H9 (cell line): ENCODE measurements at regions not wholly inside any gene's neighbourhood (a gene's known extent, or its start where the extent isn't known, plus 50 kb on each side); places are given as distances from the start of the nearest gene placed in this dataset.

ENCODE experiments used
- DNase-seq: peaks from one replicate; pipeline ENCODE4 v3.0.0-alpha.2; 2017
- H2AFZ ChIP-seq: one replicate; pipeline ENCODE4 v1.6.1; 2013; ENCODE audit warnings: mild to moderate bottlenecking, low read length, control low read depth, moderate library complexity
- H2AK5ac ChIP-seq: 2 replicates; pipeline ENCODE4 v1.6.1; 2013; ENCODE audit warnings: low read length, control low read depth, mixed read lengths; ENCODE audit not compliant: insufficient read length
- H2BK120ac ChIP-seq: one replicate; pipeline ENCODE4 v1.6.1; 2013; ENCODE audit warnings: low read depth, mild to moderate bottlenecking, low read length, control low read depth, inconsistent platforms; ENCODE audit not compliant: poor library complexity, severe bottlenecking
- H2BK12ac ChIP-seq: 2 replicates; pipeline ENCODE4 v1.6.1; 2013; ENCODE audit warnings: low read length, control low read depth, mixed read lengths, low read depth; ENCODE audit not compliant: insufficient read length
- H2BK15ac ChIP-seq: 2 replicates; pipeline ENCODE4 v1.6.1; 2013; ENCODE audit warnings: low read depth, low read length, control low read depth
- H2BK20ac ChIP-seq: one replicate; pipeline ENCODE4 v1.6.1; 2013; ENCODE audit warnings: low read depth, mild to moderate bottlenecking, low read length, control low read depth, inconsistent platforms; ENCODE audit not compliant: poor library complexity, severe bottlenecking
- H2BK5ac ChIP-seq: 2 replicates; pipeline ENCODE4 v1.6.1; 2013; ENCODE audit warnings: low read length, control low read depth, mixed read lengths; ENCODE audit not compliant: insufficient read length
- H3K14ac ChIP-seq: 2 replicates; pipeline ENCODE4 v1.6.1; 2013; ENCODE audit warnings: low read length, control low read depth; ENCODE audit not compliant: insufficient read depth
- H3K18ac ChIP-seq: 2 replicates; pipeline ENCODE4 v1.6.1; 2013; ENCODE audit warnings: low read depth, mild to moderate bottlenecking, mixed read lengths, low read length, control low read depth; ENCODE audit not compliant: insufficient read length
- H3K23ac ChIP-seq: 2 replicates; pipeline ENCODE4 v1.6.1; 2013; ENCODE audit warnings: low read length, control low read depth, mixed read lengths, low read depth; ENCODE audit not compliant: insufficient read length
- H3K23me2 ChIP-seq: 2 replicates; pipeline ENCODE4 v1.6.1; 2013; ENCODE audit warnings: low read depth, mild to moderate bottlenecking, mixed read lengths, low read length, control low read depth; ENCODE audit not compliant: insufficient read length, poor library complexity, severe bottlenecking
- H3K27ac ChIP-seq: 2 replicates; pipeline ENCODE4 v1.5.1; 2013; ENCODE audit warnings: low read length, control low read depth, mixed read lengths, low read depth; ENCODE audit not compliant: insufficient read length
- H3K27me3 ChIP-seq: 2 replicates; pipeline ENCODE4 v1.6.1; 2013; ENCODE audit warnings: low read length, control low read depth, inconsistent platforms; ENCODE audit not compliant: insufficient read depth
- H3K4ac ChIP-seq: 2 replicates; pipeline ENCODE4 v1.6.1; 2013; ENCODE audit warnings: low read depth, mild to moderate bottlenecking, control low read depth, inconsistent platforms, low read length, moderate library complexity
- H3K4me1 ChIP-seq: 2 replicates; pipeline ENCODE4 v1.6.1; 2013; ENCODE audit warnings: low read length, control low read depth, inconsistent platforms; ENCODE audit not compliant: insufficient read depth
- H3K4me2 ChIP-seq: 2 replicates; pipeline ENCODE4 v1.6.1; 2013; ENCODE audit warnings: low read length, control low read depth, mixed read lengths; ENCODE audit not compliant: insufficient read length, insufficient read depth
- H3K56ac ChIP-seq: 2 replicates; pipeline ENCODE4 v1.6.1; 2013; ENCODE audit warnings: low read depth, mild to moderate bottlenecking, mixed read lengths, low read length, control low read depth; ENCODE audit not compliant: insufficient read length
- H3K79me1 ChIP-seq: 2 replicates; pipeline ENCODE4 v1.6.1; 2013; ENCODE audit warnings: low read depth, mild to moderate bottlenecking, moderate library complexity, low read length, control low read depth, inconsistent platforms; ENCODE audit not compliant: insufficient read depth, poor library complexity, severe bottlenecking
- H3K79me2 ChIP-seq: 2 replicates; pipeline ENCODE4 v1.6.1; 2013; ENCODE audit warnings: low read length, control low read depth, inconsistent platforms; ENCODE audit not compliant: insufficient read depth
- H3K9ac ChIP-seq: 2 replicates; pipeline ENCODE4 v1.6.1; 2013; ENCODE audit warnings: low read length, control low read depth, mixed read lengths; ENCODE audit not compliant: insufficient read length; ENCODE audit errors: extremely low read depth
- H3K9me3 ChIP-seq: one replicate; pipeline ENCODE4 v1.6.1; 2013; ENCODE audit warnings: low read depth, low read length, inconsistent platforms; ENCODE audit not compliant: control insufficient read depth
- H3T11ph ChIP-seq: one replicate; pipeline ENCODE4 v1.6.1; 2013; ENCODE audit warnings: mild to moderate bottlenecking, low read length, control low read depth, inconsistent platforms
- H4K20me1 ChIP-seq: one replicate; pipeline ENCODE4 v1.6.1; 2013; ENCODE audit not compliant: control insufficient read depth, insufficient read length, insufficient read depth
- H4K5ac ChIP-seq: 2 replicates; pipeline ENCODE4 v1.6.1; 2013; ENCODE audit warnings: low read depth, mild to moderate bottlenecking, mixed read lengths, low read length, control low read depth; ENCODE audit not compliant: insufficient read length
- H4K8ac ChIP-seq: replicated peaks from 2 replicates; pipeline ENCODE4 v1.6.1; 2013; ENCODE audit warnings: low read length, control low read depth, mixed read lengths, low read depth; ENCODE audit not compliant: insufficient read length
- H4K91ac ChIP-seq: 2 replicates; pipeline ENCODE4 v1.6.1; 2013; ENCODE audit warnings: low read depth, mild to moderate bottlenecking, moderate library complexity, mixed read lengths, low read length, control low read depth; ENCODE audit not compliant: insufficient read length
- H3K27ac Mint-ChIP-seq, 3 experiments: 2 replicates in 2 of 3; 3 replicates in 1 of 3; pipeline ENCODE4 v1.8.0; 2020 to 2021; ENCODE audit warnings: mixed read lengths in 3 of 3, mild to moderate bottlenecking in 1 of 3, moderate library complexity in 1 of 3
- H3K27me3 Mint-ChIP-seq: 2 replicates; pipeline ENCODE4 v1.8.0; 2021; ENCODE audit warnings: low read depth, mild to moderate bottlenecking, moderate library complexity, mixed read lengths
- H3K36me3 Mint-ChIP-seq, 3 experiments: 2 replicates in 2 of 3; 3 replicates in 1 of 3; pipeline ENCODE4 v1.8.0; 2020 to 2021; ENCODE audit warnings: low read depth in 3 of 3, mixed read lengths in 3 of 3; ENCODE audit not compliant: insufficient read depth in 1 of 3
- H3K4me1 Mint-ChIP-seq, 2 experiments: 2 replicates each; pipeline ENCODE4 v1.8.0; 2020; ENCODE audit warnings: mixed read lengths in 2 of 2
- H3K4me3 Mint-ChIP-seq, 2 experiments: 2 replicates in 1 of 2; 3 replicates in 1 of 2; pipeline ENCODE4 v1.8.0; 2020 to 2021; ENCODE audit warnings: mild to moderate bottlenecking in 2 of 2, mixed read lengths in 2 of 2, moderate library complexity in 1 of 2
- H3K9me3 Mint-ChIP-seq, 2 experiments: 2 replicates in 1 of 2; 3 replicates in 1 of 2; pipeline ENCODE4 v1.8.0; 2020; ENCODE audit warnings: mild to moderate bottlenecking in 2 of 2, mixed read lengths in 2 of 2, moderate library complexity in 1 of 2
- CTCF ChIP-seq: fragments of 200-600 bp; sonication (generic); conservative IDR thresholded peaks from 3 replicates; pipeline ENCODE4 v1.8.0; 2021; ENCODE audit warnings: antibody characterized with exemption, mild to moderate bottlenecking
- WGBS: extraction: QIAGEN DNeasy Blood & Tissue Kit; methylation state at CpG from one replicate; pipeline ENCODE4 v1.1.7; 2013; ENCODE audit warnings: missing lambda C conversion rate, low lambda C conversion rate, mixed read lengths; ENCODE audit not compliant: insufficient read length; ENCODE audit errors: extremely low coverage; 5-methylcytosine and 5-hydroxymethylcytosine counted together

GRCh38 chr2:203585516-203585915, 50.4 kb upstream of the RAPH1 start:
- no peak overlapping the region for H3K4me2 ChIP-seq
- H2BK15ac ChIP-seq = no peak overlapping the region
- no peak overlapping the region for H4K8ac ChIP-seq
- no peak overlapping the region for H2BK120ac ChIP-seq
- H3K14ac ChIP-seq = no peak overlapping the region
- H3K23me2 ChIP-seq = no peaks in the 10 kb centered on the region
- H3K9me3 Mint-ChIP-seq = no peaks in the 10 kb centered on the region
- H3K79me2 ChIP-seq = no peaks in the 10 kb centered on the region
- H3K18ac ChIP-seq = no peak overlapping the region
- H3K9ac ChIP-seq = no peak overlapping the region
- H2BK12ac ChIP-seq = no peak overlapping the region
- DNase-seq = no peak
- H3K79me1 ChIP-seq = no peaks in the 10 kb centered on the region
- WGBS = no CpG with 5 or more reads among the region's 2 CpGs
- no peak overlapping the region for H2AFZ ChIP-seq
- H3K4me1 ChIP-seq = peaks cover 4% of the 10 kb centered on the region; the same call in 1 of the 2 replicates
- H3K27me3 ChIP-seq = no peaks in the 10 kb centered on the region
- H2AK5ac ChIP-seq = no peak overlapping the region
- peaks cover 5 to 7% of the 10 kb centered on the region in 2 experiments for H3K4me1 Mint-ChIP-seq
- no peak overlapping the region for H3K23ac ChIP-seq
- no peak overlapping the region for H4K5ac ChIP-seq
- no peak overlapping the region for H4K91ac ChIP-seq
- no peak overlapping the region for H2BK5ac ChIP-seq
- no peak for TF ChIP-seq CTCF
- H3K9me3 ChIP-seq = no peaks in the 10 kb centered on the region
- H3K56ac ChIP-seq = no peak overlapping the region
- no peak overlapping the region for H2BK20ac ChIP-seq
- H3T11ph ChIP-seq = no peak overlapping the region
- no peak overlapping the region for H3K4ac ChIP-seq
- H3K27me3 Mint-ChIP-seq = no peaks in the 10 kb centered on the region
- peak overlapping the region in 1 of 3 experiments; percentile 1; a peak in 2 of 7 replicates for H3K27ac Mint-ChIP-seq
- no peak overlapping the region for H3K27ac ChIP-seq
- no peaks in the 10 kb centered on the region for H3K36me3 Mint-ChIP-seq
- no peak overlapping the region for H3K4me3 Mint-ChIP-seq
- H4K20me1 ChIP-seq = no peaks in the 10 kb centered on the region
